Endothelial cell (in vitro differentiated cells): ENCODE measurements at regions not wholly inside any gene's neighbourhood (a gene's known extent, or its start where the extent isn't known, plus 50 kb on each side); places are given as distances from the start of the nearest gene placed in this dataset.

Experiments used
- DNase-seq: peaks from one replicate; pipeline ENCODE4 v3.0.0; 2021; ENCODE audit warnings: low spot score
- H3K27ac Mint-ChIP-seq: one replicate; pipeline ENCODE4 v1.8.0; 2021; ENCODE audit warnings: mixed read lengths, inconsistent platforms; ENCODE audit not compliant: unreplicated experiment
- H3K27me3 Mint-ChIP-seq: one replicate; pipeline ENCODE4 v1.8.0; 2021; ENCODE audit warnings: mild to moderate bottlenecking, moderate library complexity, mixed read lengths, inconsistent platforms; ENCODE audit not compliant: unreplicated experiment
- H3K36me3 Mint-ChIP-seq: one replicate; pipeline ENCODE4 v1.8.0; 2021; ENCODE audit warnings: mild to moderate bottlenecking, low read depth, mixed read lengths, inconsistent platforms; ENCODE audit not compliant: unreplicated experiment
- H3K4me1 Mint-ChIP-seq: one replicate; pipeline ENCODE4 v1.8.0; 2021; ENCODE audit warnings: mild to moderate bottlenecking, mixed read lengths, inconsistent platforms; ENCODE audit not compliant: unreplicated experiment
- H3K4me3 Mint-ChIP-seq: one replicate; pipeline ENCODE4 v1.8.0; 2021; ENCODE audit warnings: mild to moderate bottlenecking, mixed read lengths, inconsistent platforms; ENCODE audit not compliant: unreplicated experiment
- H3K9me3 Mint-ChIP-seq: one replicate; pipeline ENCODE4 v1.8.0; 2021; ENCODE audit warnings: mixed read lengths, inconsistent platforms; ENCODE audit not compliant: unreplicated experiment
- TF ChIP-seq, protein P1 (sequence below): fragments of 200-600 bp; sonication (generic); IDR thresholded peaks from one replicate; pipeline ENCODE4 v1.5.0; 2021; ENCODE audit warnings: antibody characterized with exemption; ENCODE audit not compliant: unreplicated experiment

DNA sequence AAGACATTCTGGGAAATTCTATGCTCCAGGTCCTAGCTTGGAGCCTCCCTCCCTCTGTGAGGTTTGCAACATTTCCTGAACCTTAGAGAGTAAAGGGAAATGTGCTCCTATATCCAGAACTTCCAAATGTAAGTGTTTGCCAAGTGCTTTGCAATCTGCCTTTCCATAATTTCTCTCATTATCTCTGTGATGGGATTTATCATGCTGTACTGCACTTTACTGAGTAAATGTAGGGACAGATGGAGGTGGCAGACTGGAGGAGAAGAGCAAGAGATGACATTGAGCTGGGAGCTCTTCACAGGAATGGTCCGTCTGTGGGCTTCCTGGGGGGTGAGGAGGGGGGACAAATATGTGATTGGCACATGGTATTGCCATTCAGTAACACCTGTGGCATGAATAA lies 184.3 kb downstream of the SOX4 start:
- Mint-ChIP-seq H3K4me1 (peaks cover 14% of the 10 kb centered on the region), H3K27me3 (peaks cover 2% of the 10 kb centered on the region), H3K36me3 (peaks cover 20% of the 10 kb centered on the region), H3K9me3 (no peaks in the 10 kb centered on the region), H3K27ac (no peak overlapping the region), H3K4me3 (no peak overlapping the region)
- TF ChIP-seq, protein P1, sequence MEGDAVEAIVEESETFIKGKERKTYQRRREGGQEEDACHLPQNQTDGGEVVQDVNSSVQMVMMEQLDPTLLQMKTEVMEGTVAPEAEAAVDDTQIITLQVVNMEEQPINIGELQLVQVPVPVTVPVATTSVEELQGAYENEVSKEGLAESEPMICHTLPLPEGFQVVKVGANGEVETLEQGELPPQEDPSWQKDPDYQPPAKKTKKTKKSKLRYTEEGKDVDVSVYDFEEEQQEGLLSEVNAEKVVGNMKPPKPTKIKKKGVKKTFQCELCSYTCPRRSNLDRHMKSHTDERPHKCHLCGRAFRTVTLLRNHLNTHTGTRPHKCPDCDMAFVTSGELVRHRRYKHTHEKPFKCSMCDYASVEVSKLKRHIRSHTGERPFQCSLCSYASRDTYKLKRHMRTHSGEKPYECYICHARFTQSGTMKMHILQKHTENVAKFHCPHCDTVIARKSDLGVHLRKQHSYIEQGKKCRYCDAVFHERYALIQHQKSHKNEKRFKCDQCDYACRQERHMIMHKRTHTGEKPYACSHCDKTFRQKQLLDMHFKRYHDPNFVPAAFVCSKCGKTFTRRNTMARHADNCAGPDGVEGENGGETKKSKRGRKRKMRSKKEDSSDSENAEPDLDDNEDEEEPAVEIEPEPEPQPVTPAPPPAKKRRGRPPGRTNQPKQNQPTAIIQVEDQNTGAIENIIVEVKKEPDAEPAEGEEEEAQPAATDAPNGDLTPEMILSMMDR: no peak
- no peak for DNase-seq

DNA sequence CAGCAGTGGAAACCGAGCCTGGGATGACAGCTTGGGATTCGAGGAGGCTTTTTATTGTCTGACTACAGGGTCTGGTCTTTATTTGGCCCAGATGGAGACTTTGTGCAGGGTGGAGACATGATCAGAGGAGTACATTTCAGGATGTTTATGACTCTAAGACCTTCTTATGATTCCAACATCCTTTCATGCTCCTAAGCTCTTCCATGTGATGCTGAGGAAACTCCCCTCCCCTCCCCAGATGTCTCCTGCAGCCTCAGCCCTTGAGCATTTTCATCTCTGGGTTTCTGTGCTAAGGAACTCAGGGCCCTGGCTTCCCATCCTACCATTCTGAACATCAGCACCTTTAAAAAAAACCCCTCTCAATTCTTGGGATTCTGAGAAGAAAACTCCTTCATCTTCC lies 186.6 kb downstream of the SOX4 start:
- H3K4me1 Mint-ChIP-seq: peaks cover 1% of the 10 kb centered on the region
- peaks cover 2% of the 10 kb centered on the region for H3K27me3 Mint-ChIP-seq
- H3K36me3 Mint-ChIP-seq: peaks cover 21% of the 10 kb centered on the region
- peak overlapping the region; percentile 42 for H3K4me3 Mint-ChIP-seq
- DNase-seq: no peak
- H3K9me3 Mint-ChIP-seq: no peaks in the 10 kb centered on the region
- TF ChIP-seq, protein P1: no peak
- no peak overlapping the region for H3K27ac Mint-ChIP-seq

DNA sequence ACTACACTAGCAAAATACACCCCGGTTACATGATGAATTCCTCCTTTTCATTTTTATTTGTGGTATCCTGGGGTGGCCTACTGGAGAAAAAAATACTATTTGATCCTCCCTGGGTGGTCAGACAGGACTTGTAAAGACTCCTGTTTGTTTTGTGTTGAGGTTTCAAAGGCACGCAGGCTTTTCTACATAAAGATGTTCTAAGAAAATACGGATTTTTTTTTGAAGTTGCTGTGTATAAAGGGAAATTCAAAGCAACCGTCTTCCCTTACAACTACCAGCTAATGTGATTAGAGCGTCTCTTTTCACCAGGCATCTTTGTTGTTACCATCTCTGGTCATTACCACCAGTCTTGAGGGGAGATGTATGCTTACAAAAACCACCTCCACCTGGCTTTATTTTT lies 187.1 kb downstream of the SOX4 start:
- Mint-ChIP-seq H3K4me3 (peak overlapping the region; percentile 42), H3K36me3 (peaks cover 24% of the 10 kb centered on the region), H3K27ac (peak overlapping the region; percentile 5), H3K4me1 (peaks cover 3% of the 10 kb centered on the region), H3K27me3 (peaks cover 2% of the 10 kb centered on the region), H3K9me3 (no peaks in the 10 kb centered on the region)
- no peak for DNase-seq
- TF ChIP-seq, protein P1: no peak

DNA sequence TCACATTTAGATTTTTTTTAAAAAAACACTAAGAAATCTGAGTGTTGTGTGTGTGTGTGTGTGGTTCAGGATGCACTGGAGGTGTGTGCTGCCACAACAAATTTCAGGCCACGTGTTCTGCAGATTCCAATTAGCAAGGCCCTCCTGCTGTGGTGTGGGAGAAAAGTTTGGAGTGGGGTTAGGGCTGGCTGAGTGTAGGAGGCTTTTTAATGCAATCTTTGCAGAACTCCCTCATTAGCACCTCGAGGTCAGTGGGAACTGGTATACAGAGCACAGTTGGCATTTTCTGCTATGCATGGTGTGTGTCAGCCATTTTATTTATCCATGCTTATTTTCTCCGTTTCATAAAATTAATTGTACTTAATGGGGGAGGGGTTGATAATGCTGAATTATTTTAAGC lies 187.6 kb downstream of the SOX4 start:
- TF ChIP-seq, protein P1: no peak
- H3K27ac Mint-ChIP-seq: no peak overlapping the region
- peaks cover 2% of the 10 kb centered on the region for H3K27me3 Mint-ChIP-seq
- no peak overlapping the region for H3K4me3 Mint-ChIP-seq
- H3K4me1 Mint-ChIP-seq: peaks cover 7% of the 10 kb centered on the region
- no peaks in the 10 kb centered on the region for H3K9me3 Mint-ChIP-seq
- H3K36me3 Mint-ChIP-seq: peaks cover 24% of the 10 kb centered on the region
- DNase-seq: no peak

DNA sequence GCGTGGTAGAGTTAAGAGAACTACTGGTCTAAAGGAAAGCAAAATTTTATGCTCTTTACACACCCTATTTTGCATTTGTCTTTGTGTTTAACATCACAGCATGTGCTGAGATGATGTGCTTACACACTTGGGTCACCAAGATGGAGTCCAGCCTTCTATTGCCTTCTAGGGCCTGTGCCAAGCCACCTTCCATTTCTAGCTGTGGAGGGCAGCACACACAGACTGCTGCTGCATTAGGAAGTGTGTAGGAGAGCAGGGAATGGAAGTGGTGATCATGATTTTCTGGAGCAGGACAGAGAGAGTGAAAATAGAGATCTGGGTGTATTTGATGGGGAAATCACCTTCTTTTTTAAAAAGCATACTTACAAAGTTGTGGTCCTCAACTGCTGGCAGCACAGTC lies 191.6 kb downstream of the SOX4 start:
- no peak for DNase-seq
- H3K4me1 Mint-ChIP-seq: peaks cover 7% of the 10 kb centered on the region
- TF ChIP-seq, protein P1: no peak
- peak overlapping the region; percentile 49 for H3K27ac Mint-ChIP-seq
- peaks cover 20% of the 10 kb centered on the region for H3K36me3 Mint-ChIP-seq
- no peaks in the 10 kb centered on the region for H3K9me3 Mint-ChIP-seq
- peaks cover 2% of the 10 kb centered on the region for H3K27me3 Mint-ChIP-seq
- no peak overlapping the region for H3K4me3 Mint-ChIP-seq
